HCT116 (cell line): ENCODE measurements at regions not wholly inside any gene's neighbourhood (a gene's known extent, or its start where the extent isn't known, plus 50 kb on each side); places are given as distances from the start of the nearest gene placed in this dataset.

Experiments used
- ATAC-seq: fragments of 200-7000 bp; cut with Tn5 transposase; 2 replicates; pipeline ENCODE4 v1.9.1; 2020; ENCODE audit warnings: mild to moderate bottlenecking, moderate library complexity
- BruUV-seq: library from RNA; stranded (reverse); fragments of 400-500 nt; replicated peaks from 2 replicates; lab custom pipeline; 2021; lab: Mats Ljungman, UMichigan
- CTCF ChIA-PET: fragments of 300-600 bp; sonication (Branson Sonifier 250); formaldehyde crosslinking; loops from one replicate; lab custom pipeline; 2021; ENCODE audit warnings: antibody characterized with exemption; lab: Charles Lee
- POLR2A ChIA-PET: fragments of 300-600, 350-600 bp; sonication (Branson Sonifier 250); formaldehyde crosslinking; loops from one replicate; lab custom pipeline; 2021; ENCODE audit warnings: antibody characterized with exemption; lab: Charles Lee
- RAD21 ChIA-PET, 2 experiments: fragments of 300-600 bp; sonication (Branson Sonifier 250); formaldehyde crosslinking; loops; one replicate each; lab custom pipeline; 2023; ENCODE audit warnings: low total read pairs in 2 of 2; ENCODE audit not compliant: uncharacterized antibody in 2 of 2, unreplicated experiment in 2 of 2, low non-redundant PET in 1 of 2; lab: Charles Lee
- DNase-seq: peaks from one replicate; pipeline ENCODE4 v3.0.0-alpha.2; 2010; ENCODE audit warnings: low read depth, low spot score
- H2AFZ ChIP-seq: fragments of 200-600 bp; shearing (Covaris generic), sonication (generic); 2 replicates; pipeline ENCODE4 v1.6.1; 2017; ENCODE audit warnings: low read depth, mixed run types, mixed read lengths, antibody characterized with exemption, low read length; ENCODE audit not compliant: poor library complexity, severe bottlenecking
- H3K27ac ChIP-seq: 2 replicates; pipeline ENCODE4 v1.5.1; 2012; ENCODE audit warnings: low read depth, low read length
- H3K27me3 ChIP-seq: fragments of 200-600 bp; sonication (generic); 2 replicates; pipeline ENCODE4 v1.6.1; 2016; ENCODE audit warnings: mixed run types, low read length, mixed read lengths; ENCODE audit not compliant: insufficient read depth
- H3K36me3 ChIP-seq, 2 experiments: fragments of 200-500 bp in 1 of 2; fragments of 200-600 bp in 1 of 2; sonication (Bioruptor generic) in 1 of 2; sonication (generic) in 1 of 2; 2 replicates each; pipeline versions ENCODE4 v1.5.1 to v1.6.1; 2014 to 2016; ENCODE audit warnings: low read length in 2 of 2, inconsistent platforms in 1 of 2, mixed read lengths in 1 of 2, mixed run types in 1 of 2; ENCODE audit not compliant: insufficient read depth in 2 of 2, control insufficient read depth in 1 of 2
- H3K4me1 ChIP-seq, 2 experiments: fragments of 200-600 bp in 1 of 2; sonication (generic) in 1 of 2; 2 replicates each; pipeline versions ENCODE4 v1.5.1 to v1.6.1; 2012 to 2017; ENCODE audit warnings: low read length in 2 of 2, inconsistent platforms in 1 of 2, mild to moderate bottlenecking in 1 of 2, mixed read lengths in 1 of 2, mixed run types in 1 of 2, moderate library complexity in 1 of 2; ENCODE audit not compliant: insufficient read depth in 2 of 2, control insufficient read depth in 1 of 2
- H3K4me2 ChIP-seq: fragments of 200-600 bp; sonication (generic); 2 replicates; pipeline ENCODE4 v1.6.1; 2017; ENCODE audit warnings: mixed run types, low read length, mixed read lengths
- H3K4me3 ChIP-seq, 2 experiments: fragments of 200-600 bp in 1 of 2; sonication (generic) in 1 of 2; replicated peaks in 1 of 2; 2 replicates each; pipeline ENCODE4 v1.5.1; 2011 to 2016; ENCODE audit warnings: low read length in 2 of 2, control low read depth in 1 of 2, low read depth in 1 of 2, mild to moderate bottlenecking in 1 of 2, mixed read lengths in 1 of 2, mixed run types in 1 of 2
- H3K79me2 ChIP-seq: fragments of 200-600 bp; sonication (generic); 2 replicates; pipeline ENCODE4 v1.6.1; 2017; ENCODE audit warnings: mild to moderate bottlenecking, mixed run types, low read length, moderate library complexity, mixed read lengths; ENCODE audit not compliant: insufficient read depth
- H3K9ac ChIP-seq: fragments of 200-600 bp; sonication (generic); 2 replicates; pipeline ENCODE4 v1.6.1; 2016; ENCODE audit warnings: low read length, mixed read lengths
- H3K9me2 ChIP-seq: fragments of 200-600 bp; sonication (generic), shearing (Covaris generic); 2 replicates; pipeline ENCODE4 v1.6.1; 2017; ENCODE audit warnings: mixed run types, mild to moderate bottlenecking, moderate library complexity; ENCODE audit not compliant: insufficient read depth
- H3K9me3 ChIP-seq, 2 experiments: fragments of 200-500 bp in 1 of 2; fragments of 200-600 bp in 1 of 2; sonication (Bioruptor generic) in 1 of 2; sonication (generic) in 1 of 2; 2 replicates each; pipeline ENCODE4 v1.6.1; 2014 to 2017; ENCODE audit warnings: low read length in 2 of 2, mixed read lengths in 2 of 2, inconsistent platforms in 1 of 2, low read depth in 1 of 2, mild to moderate bottlenecking in 1 of 2, mixed run types in 1 of 2, moderate library complexity in 1 of 2; ENCODE audit not compliant: control insufficient read depth in 1 of 2, insufficient read depth in 1 of 2
- H4K20me1 ChIP-seq: fragments of 200-600 bp; sonication (generic), shearing (Covaris generic); 2 replicates; pipeline ENCODE4 v1.6.1; 2017; ENCODE audit warnings: mixed run types, mild to moderate bottlenecking, moderate library complexity; ENCODE audit not compliant: insufficient read depth
- EGR1 ChIP-seq: IDR thresholded peaks from 2 replicates; pipeline ENCODE4 v1.6.1; 2012; ENCODE audit warnings: low read depth
- EZH2 ChIP-seq: fragments of 200-600 bp; sonication (generic); IDR thresholded peaks from 2 replicates; pipeline ENCODE4 v1.6.1; 2017; ENCODE audit warnings: antibody characterized with exemption, mixed run types
- EZH2phosphoT487 ChIP-seq: fragments of 200-600 bp; IDR thresholded peaks from 2 replicates; pipeline ENCODE4 v1.6.1; 2018; ENCODE audit warnings: antibody characterized with exemption, borderline replicate concordance
- FOSL1 ChIP-seq: IDR thresholded peaks from 2 replicates; pipeline ENCODE4 v1.6.1; 2012; ENCODE audit warnings: low read depth
- JUND ChIP-seq: IDR thresholded peaks from 2 replicates; pipeline ENCODE4 v1.6.1; 2012
- POLR2AphosphoS5 ChIP-seq: IDR thresholded peaks from 2 replicates; pipeline ENCODE4 v1.6.1; 2011; ENCODE audit warnings: mild to moderate bottlenecking, low read depth, low read length, moderate library complexity
- RAD21 ChIP-seq: IDR thresholded peaks from 2 replicates; pipeline ENCODE4 v1.6.1; 2012; ENCODE audit warnings: low read depth, mild to moderate bottlenecking
- REST ChIP-seq: IDR thresholded peaks from 2 replicates; pipeline ENCODE4 v1.6.1; 2012; ENCODE audit warnings: low read depth
- SP1 ChIP-seq: IDR thresholded peaks from 2 replicates; pipeline ENCODE4 v1.6.1; 2012; ENCODE audit warnings: low read depth
- YY1 ChIP-seq: IDR thresholded peaks from 2 replicates; pipeline ENCODE4 v1.6.1; 2011; ENCODE audit warnings: low read length, low read depth, moderate library complexity, mild to moderate bottlenecking; ENCODE audit not compliant: insufficient replicate concordance; ENCODE audit errors: extremely low read depth
- ZFX ChIP-seq: fragments of 450-650 bp; IDR thresholded peaks from 2 replicates; pipeline ENCODE4 v1.6.1; 2017
- ZNF274 ChIP-seq: fragments of 200-500 bp; sonication (Bioruptor generic); IDR thresholded peaks from 2 replicates; pipeline ENCODE4 v1.6.1; 2014; ENCODE audit warnings: mild to moderate bottlenecking, low read depth, low read length, inconsistent platforms
- intact Hi-C: fragments of 100-400 bp; cut with micrococcal nuclease; formaldehyde crosslinking; loops from 2 replicates; pipeline ENCODE4 v1.10.0; 2022
- TF ChIP-seq, protein P1 (sequence below): IDR thresholded peaks from 2 replicates; pipeline ENCODE4 v1.6.1; 2011; ENCODE audit warnings: mild to moderate bottlenecking, low read length, moderate library complexity; ENCODE audit not compliant: insufficient replicate concordance; ENCODE audit errors: extremely low read depth
- TF ChIP-seq, protein P2 (sequence below): IDR thresholded peaks from 2 replicates; pipeline ENCODE4 v1.6.1; 2012

DNA sequence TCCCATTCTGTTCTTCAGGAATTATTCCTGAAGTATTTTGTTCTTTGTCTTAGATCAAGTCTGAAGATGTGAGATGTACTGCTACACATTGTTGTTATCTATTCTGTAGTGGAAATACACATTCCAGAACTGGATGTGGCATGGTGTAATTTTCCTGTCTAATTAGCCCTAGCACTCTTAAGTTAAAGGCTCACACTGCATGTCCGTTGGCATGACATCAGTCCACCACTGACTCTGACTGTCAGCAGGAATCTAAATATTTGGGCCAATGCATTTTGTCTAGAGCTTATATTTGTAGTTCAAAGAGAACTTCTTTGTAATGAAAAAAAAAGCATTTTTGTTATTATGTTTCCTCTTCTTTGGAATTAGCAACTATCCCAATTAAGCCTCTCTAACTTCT, 201.0 kb downstream of the S1PR1 start:
- intact Hi-C loops: loop anchor here (1.0 kb wide), 1 partner anchor 128 kb away; no protein-coding TSS in a partner anchor
- H3K36me3 ChIP-seq: no peaks in the 10 kb centered on the region
- TF ChIP-seq POLR2AphosphoS5 (no peak), FOSL1 (no peak), EZH2 (no peak), EGR1 (no peak), ZFX (no peak)
- TF ChIP-seq, protein P1, sequence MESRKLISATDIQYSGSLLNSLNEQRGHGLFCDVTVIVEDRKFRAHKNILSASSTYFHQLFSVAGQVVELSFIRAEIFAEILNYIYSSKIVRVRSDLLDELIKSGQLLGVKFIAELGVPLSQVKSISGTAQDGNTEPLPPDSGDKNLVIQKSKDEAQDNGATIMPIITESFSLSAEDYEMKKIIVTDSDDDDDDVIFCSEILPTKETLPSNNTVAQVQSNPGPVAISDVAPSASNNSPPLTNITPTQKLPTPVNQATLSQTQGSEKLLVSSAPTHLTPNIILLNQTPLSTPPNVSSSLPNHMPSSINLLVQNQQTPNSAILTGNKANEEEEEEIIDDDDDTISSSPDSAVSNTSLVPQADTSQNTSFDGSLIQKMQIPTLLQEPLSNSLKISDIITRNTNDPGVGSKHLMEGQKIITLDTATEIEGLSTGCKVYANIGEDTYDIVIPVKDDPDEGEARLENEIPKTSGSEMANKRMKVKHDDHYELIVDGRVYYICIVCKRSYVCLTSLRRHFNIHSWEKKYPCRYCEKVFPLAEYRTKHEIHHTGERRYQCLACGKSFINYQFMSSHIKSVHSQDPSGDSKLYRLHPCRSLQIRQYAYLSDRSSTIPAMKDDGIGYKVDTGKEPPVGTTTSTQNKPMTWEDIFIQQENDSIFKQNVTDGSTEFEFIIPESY: no peak
- no peak overlapping the region for H2AFZ ChIP-seq
- BruUV-seq: no TSS peak
- ChIA-PET POLR2A (no interaction called here), CTCF (interaction anchor here (0.7 to 1.8 kb wide), 3 partner anchors 80 to 149 kb away, joined by 3 to 30 read pairs (median 3); no protein-coding TSS in a partner anchor), RAD21 (interaction anchor here (1.3 to 1.8 kb wide), 2 partner anchors 128 to 129 kb away, joined by 7 to 8 read pairs; no protein-coding TSS in a partner anchor)
- no peak overlapping the region for H3K9ac ChIP-seq
- H3K4me2 ChIP-seq: no peak overlapping the region
- ATAC-seq (no peak), DNase-seq (no peak)
- no peak overlapping the region for H3K4me3 ChIP-seq
- H4K20me1 ChIP-seq: no peaks in the 10 kb centered on the region
- no peaks in the 10 kb centered on the region for H3K4me1 ChIP-seq
- no peaks in the 10 kb centered on the region for H3K79me2 ChIP-seq
- peaks cover 18% of the 10 kb centered on the region; the same call in 1 of the 2 replicates for H3K27me3 ChIP-seq
- no peaks in the 10 kb centered on the region for H3K9me2 ChIP-seq
- H3K27ac ChIP-seq: no peak overlapping the region
- H3K9me3 ChIP-seq: no peaks in the 10 kb centered on the region

DNA sequence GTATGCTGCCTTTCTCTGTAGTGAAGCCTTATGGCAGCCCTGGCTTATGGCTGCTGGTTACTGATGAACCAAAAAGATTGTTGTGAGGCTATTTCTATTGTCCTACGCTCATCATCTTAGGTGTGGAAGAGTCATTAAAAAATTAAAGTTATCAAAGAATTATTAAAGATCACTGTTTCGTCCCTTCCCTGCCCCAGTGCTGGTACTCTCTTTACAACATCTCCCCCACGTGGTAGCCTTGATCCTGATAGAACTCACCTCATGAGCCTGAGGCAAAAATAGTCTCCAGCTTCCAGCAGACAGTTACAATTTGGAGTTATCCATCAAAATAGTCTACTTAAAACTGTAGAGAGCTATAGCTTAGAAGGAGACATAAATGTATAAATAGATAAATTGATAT, 201.5 kb downstream of the S1PR1 start:
- ATAC-seq (peak; percentile 73), DNase-seq (no peak)
- Histone ChIP-seq H3K27me3 (peaks cover 18% of the 10 kb centered on the region; the same call in 1 of the 2 replicates), H3K4me2 (no peak overlapping the region), H3K27ac (no peak overlapping the region), H3K9ac (no peak overlapping the region), H3K4me3 (no peak overlapping the region), H3K9me2 (no peaks in the 10 kb centered on the region), H3K4me1 (no peaks in the 10 kb centered on the region), H3K36me3 (no peaks in the 10 kb centered on the region), H2AFZ (no peak overlapping the region), H4K20me1 (no peaks in the 10 kb centered on the region), H3K79me2 (no peaks in the 10 kb centered on the region), H3K9me3 (no peaks in the 10 kb centered on the region)
- BruUV-seq: no TSS peak
- ChIA-PET CTCF (interaction anchor here (0.7 to 1.8 kb wide), 3 partner anchors 80 to 150 kb away, joined by 3 to 30 read pairs (median 3); no protein-coding TSS in a partner anchor), POLR2A (no interaction called here), RAD21 (interaction anchor here (1.3 to 1.8 kb wide), 2 partner anchors 129 kb away, joined by 7 to 8 read pairs; no protein-coding TSS in a partner anchor)
- intact Hi-C loops: loop anchor here (1.0 kb wide), 1 partner anchor 129 kb away; no protein-coding TSS in a partner anchor
- TF ChIP-seq RAD21 (peak; percentile 52), EGR1 (no peak), YY1 (no peak), EZH2phosphoT487 (no peak), JUND (no peak), ZNF274 (no peak), SP1 (no peak), EZH2 (no peak), REST (no peak)
- TF ChIP-seq, protein P2, sequence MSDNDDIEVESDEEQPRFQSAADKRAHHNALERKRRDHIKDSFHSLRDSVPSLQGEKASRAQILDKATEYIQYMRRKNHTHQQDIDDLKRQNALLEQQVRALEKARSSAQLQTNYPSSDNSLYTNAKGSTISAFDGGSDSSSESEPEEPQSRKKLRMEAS: no peak
